PC-3 (cell line): ENCODE measurements at regions not wholly inside any gene's neighbourhood (a gene's known extent, or its start where the extent isn't known, plus 50 kb on each side); places are given as distances from the start of the nearest gene placed in this dataset.
"Not testable (repeated sequence)": the region's sequence is repeated elsewhere in the genome, so short reads cannot be mapped to it uniquely, and the experiment has no call there.

Experiments used
- ATAC-seq: fragments of 200-7000 bp; cut with Tn5 transposase; 2 replicates; pipeline ENCODE4 v1.9.1; 2020; ENCODE audit warnings: mild to moderate bottlenecking, moderate library complexity
- BruUV-seq: library from RNA; stranded (reverse); fragments of 400-500 nt; replicated peaks from 2 replicates; lab custom pipeline; 2021; lab: Mats Ljungman, UMichigan
- CTCF ChIA-PET: fragments of 300-600 bp; sonication (Branson Sonifier 250); formaldehyde crosslinking; loops from one replicate; lab custom pipeline; 2022; ENCODE audit warnings: antibody characterized with exemption; lab: Charles Lee
- POLR2A ChIA-PET: fragments of 300-600 bp; sonication (Branson Sonifier 250); formaldehyde crosslinking; loops from one replicate; lab custom pipeline; 2022; ENCODE audit warnings: antibody characterized with exemption; ENCODE audit not compliant: unreplicated experiment; lab: Charles Lee
- DNase-seq: peaks from one replicate; pipeline ENCODE4 v3.0.0-alpha.2; 2015
- H2AFZ ChIP-seq: fragments of 300-600 bp; sonication (generic); 2 replicates; pipeline ENCODE4 v1.6.0; 2016; ENCODE audit warnings: antibody characterized with exemption, low read length
- H3F3A ChIP-seq: fragments of 300-600 bp; sonication (generic); one replicate; pipeline ENCODE4 v1.6.0; 2017; ENCODE audit warnings: antibody characterized with exemption, low read length, control low read depth, mild to moderate bottlenecking; ENCODE audit not compliant: unreplicated experiment
- H3K27ac ChIP-seq: fragments of 300-600 bp; sonication (generic); 2 replicates; pipeline ENCODE4 v1.5.1; 2016; ENCODE audit warnings: mild to moderate bottlenecking, low read length
- H3K27me3 ChIP-seq: fragments of 300-600 bp; sonication (generic); 2 replicates; pipeline ENCODE4 v1.6.1; 2016; ENCODE audit warnings: low read length, mixed read lengths
- H3K36me3 ChIP-seq: fragments of 300-600 bp; sonication (generic); 2 replicates; pipeline ENCODE4 v1.6.1; 2016; ENCODE audit warnings: low read depth, mixed run types, low read length, mixed read lengths
- H3K4me1 ChIP-seq: fragments of 300-600 bp; sonication (generic); 2 replicates; pipeline ENCODE4 v1.5.1; 2016; ENCODE audit warnings: low read length; ENCODE audit not compliant: insufficient read depth
- H3K4me2 ChIP-seq: fragments of 300-600 bp; sonication (generic); 2 replicates; pipeline ENCODE4 v1.6.0; 2016; ENCODE audit warnings: low read length
- H3K4me3 ChIP-seq: fragments of 300-600 bp; sonication (generic); 2 replicates; pipeline ENCODE4 v1.5.1; 2016; ENCODE audit warnings: mild to moderate bottlenecking, low read length, mixed read lengths
- H3K79me2 ChIP-seq: fragments of 300-600 bp; sonication (generic); 2 replicates; pipeline ENCODE4 v1.6.1; 2017; ENCODE audit warnings: low read length, mixed read lengths
- H3K9ac ChIP-seq: fragments of 300-600 bp; sonication (generic); 2 replicates; pipeline ENCODE4 v1.6.0; 2016; ENCODE audit warnings: mild to moderate bottlenecking, low read length
- H3K9me2 ChIP-seq: fragments of 300-600 bp; sonication (generic); replicated peaks from 2 replicates; pipeline ENCODE4 v1.6.1; 2016; ENCODE audit warnings: mixed run types, low read length, mixed read lengths
- H3K9me3 ChIP-seq: fragments of 300-600 bp; sonication (generic); 2 replicates; pipeline ENCODE4 v1.6.1; 2016; ENCODE audit warnings: low read length, mixed read lengths
- H4K20me1 ChIP-seq: fragments of 300-600 bp; sonication (generic); 2 replicates; pipeline ENCODE4 v1.6.1; 2016; ENCODE audit warnings: low read length, mixed read lengths
- CTCF ChIP-seq: fragments of 300-600 bp; sonication (generic); conservative IDR thresholded peaks from 2 replicates; pipeline ENCODE4 v1.5.1; 2017; ENCODE audit warnings: antibody characterized with exemption, low read depth, mild to moderate bottlenecking, low read length
- EZH2 ChIP-seq: fragments of 300-600 bp; sonication (generic); IDR thresholded peaks from one replicate; pipeline ENCODE4 v1.6.1; 2017; ENCODE audit warnings: antibody characterized with exemption, mild to moderate bottlenecking, low read length; ENCODE audit not compliant: unreplicated experiment
- intact Hi-C: fragments of 100-400 bp; cut with micrococcal nuclease; formaldehyde crosslinking; loops from 2 replicates; pipeline ENCODE4 v1.9.0; 2023

DNA sequence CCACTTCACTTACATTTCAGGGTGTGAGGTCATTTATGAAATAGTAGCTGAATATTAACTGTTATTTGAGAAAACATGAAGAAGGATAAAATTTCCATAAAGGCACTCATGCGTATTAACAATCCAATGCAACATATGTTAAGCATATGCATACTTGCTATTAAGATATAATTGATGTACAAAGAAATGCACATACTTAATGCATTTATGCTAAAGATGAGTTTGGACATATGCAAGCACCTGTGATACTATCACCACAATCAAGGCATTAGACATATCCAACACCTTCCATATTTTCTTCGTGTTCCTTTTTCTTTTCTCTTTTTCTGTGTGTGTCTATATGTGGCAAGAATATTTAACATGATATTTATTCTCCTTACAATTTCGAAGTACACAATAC lies 464.8 kb upstream of the BRINP3 start:
- DNase-seq (no peak), ATAC-seq (no peak)
- Histone ChIP-seq H3K9me3 (no peaks in the 10 kb centered on the region), H3K4me2 (no peak overlapping the region), H3K9ac (no peak overlapping the region), H3K9me2 (no peaks in the 10 kb centered on the region), H3K4me1 (no peaks in the 10 kb centered on the region), H3K27me3 (0 out of 2 replicates have a peak, but pooled peaks cover 6% of the 10 kb centered on the region), H2AFZ (no peak overlapping the region), H3K27ac (no peak overlapping the region), H3F3A (no peaks in the 10 kb centered on the region), H4K20me1 (no peaks in the 10 kb centered on the region), H3K36me3 (no peaks in the 10 kb centered on the region), H3K79me2 (no peaks in the 10 kb centered on the region), H3K4me3 (no peak overlapping the region)
- no peak for TF ChIP-seq EZH2
- TF ChIP-seq CTCF = no peak
- ChIA-PET CTCF (no interaction called here), POLR2A (no interaction called here)
- no TSS peak for BruUV-seq
- intact Hi-C loops = no loop called here

DNA sequence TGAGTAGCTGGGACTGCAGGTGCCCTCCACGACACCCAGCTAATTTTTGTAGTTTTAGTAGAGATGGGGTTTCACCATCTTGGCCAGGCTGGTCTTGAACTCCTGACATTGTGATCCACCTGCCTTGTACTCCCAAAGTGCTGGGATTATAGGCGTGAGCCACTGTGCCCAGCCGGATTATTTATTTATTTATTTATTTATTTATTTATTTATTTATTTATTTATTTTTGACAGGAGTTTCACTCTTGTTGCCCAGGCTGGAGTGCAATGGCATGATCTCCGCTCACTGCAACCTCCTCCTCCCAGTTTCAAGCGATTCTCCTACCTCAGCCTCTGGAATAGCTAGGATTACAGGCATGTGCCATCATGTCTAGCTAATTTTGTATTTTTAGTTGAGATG lies 466.1 kb upstream of the BRINP3 start:
- BruUV-seq, H3K9me2 ChIP-seq, POLR2A ChIA-PET: not testable (repeated sequence)

GRCh38 chr1:190949939-190950338 lies 472.3 kb upstream of the BRINP3 start:
- POLR2A ChIA-PET = no interaction called here
- Histone ChIP-seq H3K9me3 (no peaks in the 10 kb centered on the region), H3F3A (no peaks in the 10 kb centered on the region), H3K27me3 (0 out of 2 replicates have a peak, but pooled peaks cover 3% of the 10 kb centered on the region), H3K4me2 (no peak overlapping the region), H3K4me3 (no peak overlapping the region), H3K79me2 (no peaks in the 10 kb centered on the region), H2AFZ (no peak overlapping the region), H3K27ac (no peak overlapping the region), H3K4me1 (no peaks in the 10 kb centered on the region), H4K20me1 (no peaks in the 10 kb centered on the region), H3K9me2 (no peaks in the 10 kb centered on the region), H3K36me3 (no peaks in the 10 kb centered on the region), H3K9ac (no peak overlapping the region)
- BruUV-seq = no TSS peak
- DNase-seq (no peak), ATAC-seq (no peak)
- CTCF ChIA-PET = interaction anchor here (0.6 kb wide), 1 partner anchor 196 kb away, joined by 6 read pairs; no protein-coding TSS in a partner anchor
- no peak for TF ChIP-seq CTCF
- TF ChIP-seq EZH2 = no peak
- intact Hi-C loops = loop anchor here (10.0 kb wide), 2 partner anchors 175 to 315 kb away; no protein-coding TSS in a partner anchor

More for the DNA sequence above, 466.1 kb upstream of the BRINP3 start:
- intact Hi-C loops, H4K20me1 ChIP-seq, H2AFZ ChIP-seq, CTCF ChIA-PET, H3K4me1 ChIP-seq, H3K4me3 ChIP-seq, H3K27me3 ChIP-seq, H3K9me3 ChIP-seq, H3K4me2 ChIP-seq, H3K27ac ChIP-seq, DNase-seq, H3K9ac ChIP-seq, H3K36me3 ChIP-seq, H3K79me2 ChIP-seq, H3F3A ChIP-seq, ATAC-seq: not testable (repeated sequence)
